Glomerular visceral epithelial cell (primary cell): ENCODE measurements at regions not wholly inside any gene's neighbourhood (a gene's known extent, or its start where the extent isn't known, plus 50 kb on each side); places are given as distances from the start of the nearest gene placed in this dataset.

Experiments
- DNase-seq: peaks from one replicate; pipeline ENCODE4 v3.0.0-alpha.2; 2016; ENCODE audit errors: extremely low spot score

GRCh38 chr3:163672954-163673353, 1405.3 kb downstream of the SI start:
- DNase-seq, result no peak

- DNase-seq, result no peak
Observed at GRCh38 chr3:163671201-163671600, 1407.1 kb downstream of the SI start.

DNA sequence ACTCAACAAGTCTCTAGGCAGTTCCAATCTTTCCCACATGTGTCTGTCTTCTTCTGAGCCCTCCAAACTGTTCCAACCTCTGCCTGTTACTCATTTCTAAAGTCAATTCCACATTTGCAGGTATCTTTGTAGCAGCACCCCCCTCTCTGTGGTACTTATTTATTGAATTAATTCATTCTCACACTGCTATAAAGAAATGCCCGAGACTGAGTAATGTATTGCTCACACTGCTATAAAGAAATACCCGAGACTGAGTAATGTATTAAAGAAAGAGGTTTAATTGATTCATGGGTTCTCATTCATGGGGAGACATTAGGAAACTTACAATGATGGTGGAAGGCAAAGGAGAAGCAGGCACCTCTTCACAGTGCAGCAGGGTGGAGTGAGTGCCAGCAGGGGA, 1413.8 kb downstream of the SI start:
- no peak for DNase-seq

GRCh38 chr3:163657088-163657487, 1421.2 kb downstream of the SI start:
- no peak for DNase-seq

GRCh38 chr3:163655021-163655420, 1423.3 kb downstream of the SI start:
- no peak for DNase-seq

- DNase-seq, result no peak
Observed at GRCh38 chr3:163644172-163644571, 1434.1 kb downstream of the SI start.

- no peak for DNase-seq
Observed at GRCh38 chr3:163632722-163633121, 1445.6 kb downstream of the SI start.

DNA sequence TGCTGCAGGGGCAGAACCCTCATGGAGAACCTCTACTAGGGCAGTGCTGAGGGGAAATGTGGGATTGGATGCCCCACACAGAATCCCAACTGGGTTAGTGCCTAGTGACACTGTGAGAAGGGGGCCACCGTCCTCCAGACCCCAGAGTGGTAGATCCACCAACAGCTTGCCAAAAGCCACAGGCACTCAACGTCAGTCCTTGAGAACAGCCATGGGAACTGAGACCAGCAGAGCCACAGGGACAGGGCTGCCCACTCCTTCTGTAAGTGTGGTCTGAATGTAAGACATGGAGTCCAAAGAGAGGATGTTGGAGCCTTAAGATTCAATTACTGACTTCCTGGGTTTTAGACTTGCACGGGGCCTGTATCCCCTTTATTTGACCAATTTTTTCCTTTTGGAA, 1451.5 kb downstream of the SI start:
- DNase-seq, result no peak

DNA sequence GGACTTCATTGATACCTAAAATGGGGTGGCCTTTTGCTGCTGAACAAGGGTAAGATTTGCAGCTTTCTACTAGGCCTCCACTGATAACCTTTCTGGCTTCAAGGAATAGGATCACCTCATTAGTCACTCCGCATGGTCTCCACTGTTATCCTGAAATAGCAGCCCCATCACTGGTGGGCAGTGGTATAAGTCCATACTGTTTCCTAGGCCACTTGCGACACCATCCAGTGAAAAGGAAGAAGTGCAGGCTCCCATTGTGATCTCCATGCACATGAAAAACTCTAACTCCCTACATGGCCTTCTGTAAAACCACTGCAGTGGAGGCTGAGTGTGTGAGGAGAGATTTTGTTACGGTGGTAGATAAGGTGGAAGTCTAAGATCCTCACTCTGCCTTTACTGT, 1455.9 kb downstream of the SI start:
- DNase-seq, result peak; percentile 1

- no peak for DNase-seq
Observed at GRCh38 chr3:163614886-163615285, 1463.4 kb downstream of the SI start.

GRCh38 chr3:163605915-163606314, 1472.4 kb downstream of the SI start:
- DNase-seq, result no peak

DNA sequence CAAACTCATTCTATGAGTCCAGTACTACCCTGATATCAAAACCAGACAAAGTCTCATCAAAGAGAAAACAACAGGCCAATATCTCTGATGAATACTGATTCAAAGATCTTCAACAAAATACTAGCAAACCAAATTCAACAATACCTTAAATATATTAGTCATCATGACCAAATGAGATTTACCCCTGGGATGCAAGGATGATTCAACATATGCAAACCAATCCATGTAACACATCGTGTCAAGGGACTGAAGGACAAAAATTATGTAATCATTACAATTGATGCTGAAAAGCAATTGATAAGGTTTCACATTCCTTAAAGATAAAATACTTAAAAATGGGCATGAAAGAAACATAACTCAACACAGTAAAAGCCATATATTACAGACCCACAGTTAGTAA, 1476.9 kb downstream of the SI start:
- no peak for DNase-seq

- no peak for DNase-seq
Observed at GRCh38 chr3:163587342-163587741, 1491.0 kb downstream of the SI start.

DNA sequence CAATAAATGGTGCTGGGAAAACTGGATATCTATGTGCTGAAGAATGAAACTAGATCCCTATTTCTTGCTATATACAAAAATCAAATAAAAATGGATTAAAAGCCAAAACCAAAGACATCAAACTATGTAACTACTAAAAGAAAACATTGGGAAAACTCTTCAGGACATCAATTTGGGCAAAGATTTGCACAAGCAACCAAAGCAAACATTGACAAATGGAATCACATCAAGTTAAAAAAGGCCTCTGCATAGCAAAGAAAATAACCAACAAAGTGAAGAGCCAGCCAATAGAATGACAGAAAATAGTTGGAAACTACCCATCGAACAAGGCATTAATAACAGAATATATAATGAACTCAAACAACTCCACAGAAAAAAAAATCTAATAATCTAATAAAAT, 1495.3 kb downstream of the SI start:
- DNase-seq, result no peak

DNA sequence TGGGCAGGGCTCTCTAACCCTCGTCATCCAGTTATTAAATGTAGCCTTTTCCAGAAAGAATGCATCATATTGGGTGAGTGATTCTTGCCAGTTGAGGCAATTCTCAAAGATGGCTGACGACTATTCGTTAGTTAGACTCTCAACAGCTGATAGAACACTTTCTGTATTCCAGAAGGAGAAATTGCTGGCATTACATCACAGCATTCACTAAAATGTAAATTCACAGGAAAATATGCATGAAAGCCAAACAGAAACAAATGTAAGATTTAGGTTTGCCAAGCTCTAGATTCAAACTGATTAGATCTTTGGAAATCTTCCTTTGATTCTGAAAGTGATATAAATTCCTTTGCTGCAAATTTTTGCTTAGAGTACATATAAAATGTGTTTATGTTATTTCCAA, 1501.0 kb downstream of the SI start:
- DNase-seq, result no peak

DNA sequence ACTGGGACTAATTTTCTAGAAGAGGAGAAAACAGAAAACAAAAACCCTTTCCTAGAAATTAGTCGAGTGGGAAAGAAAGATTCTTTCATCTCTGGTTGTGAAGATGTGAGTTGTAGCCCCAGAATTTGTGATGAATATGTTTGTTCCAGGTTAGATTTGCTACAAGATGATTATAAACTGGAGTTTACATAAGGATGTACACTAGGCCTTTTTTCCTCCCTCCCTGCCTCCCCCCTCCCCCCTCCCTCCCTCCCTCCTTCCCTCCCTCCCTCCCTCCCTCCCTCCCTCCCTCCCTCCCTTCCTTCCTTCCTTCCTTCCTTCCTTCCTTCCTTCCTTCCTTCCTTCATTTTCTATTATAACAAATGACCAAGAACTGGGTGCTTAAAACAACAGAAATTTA, 1502.0 kb downstream of the SI start:
- no peak for DNase-seq

DNA sequence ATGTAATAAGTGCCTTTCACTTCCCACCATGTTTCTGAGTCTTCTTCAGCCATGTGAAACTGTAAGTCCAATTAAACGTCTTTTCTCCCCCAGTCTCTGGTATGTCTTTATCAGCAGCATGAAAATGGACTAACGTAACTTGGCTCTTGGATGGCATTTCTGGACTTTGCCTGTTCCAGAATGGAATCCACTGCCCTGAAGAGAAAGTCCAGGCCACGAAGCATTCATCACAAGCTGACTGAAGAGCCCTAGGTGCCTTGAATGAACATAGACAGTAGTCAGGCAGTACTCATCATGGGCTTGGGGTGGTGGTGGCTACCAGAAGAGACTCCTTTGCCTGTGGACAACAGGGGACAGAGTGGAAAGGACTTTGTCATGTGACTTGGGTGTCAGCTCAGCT, 1505.0 kb downstream of the SI start:
- no peak for DNase-seq

DNA sequence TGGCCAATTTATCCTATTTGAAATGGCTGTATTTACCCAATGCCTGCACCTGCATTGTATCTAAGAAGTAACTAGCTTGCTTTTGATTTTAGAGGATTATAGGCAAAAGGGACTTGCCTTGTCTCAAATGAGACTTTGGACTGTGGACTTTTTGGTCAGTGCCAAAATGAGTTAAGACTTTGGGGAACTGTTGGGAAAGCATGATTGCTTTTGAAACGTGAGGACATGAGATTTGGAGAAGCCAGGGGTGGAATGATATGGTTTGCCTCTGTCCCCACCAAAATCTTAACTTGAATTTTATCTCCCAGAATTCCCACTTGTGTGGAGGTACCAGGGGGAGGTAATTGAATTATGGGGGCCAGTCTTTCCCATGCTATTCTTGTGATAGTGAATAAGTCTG, 1505.4 kb downstream of the SI start:
- no peak for DNase-seq

DNA sequence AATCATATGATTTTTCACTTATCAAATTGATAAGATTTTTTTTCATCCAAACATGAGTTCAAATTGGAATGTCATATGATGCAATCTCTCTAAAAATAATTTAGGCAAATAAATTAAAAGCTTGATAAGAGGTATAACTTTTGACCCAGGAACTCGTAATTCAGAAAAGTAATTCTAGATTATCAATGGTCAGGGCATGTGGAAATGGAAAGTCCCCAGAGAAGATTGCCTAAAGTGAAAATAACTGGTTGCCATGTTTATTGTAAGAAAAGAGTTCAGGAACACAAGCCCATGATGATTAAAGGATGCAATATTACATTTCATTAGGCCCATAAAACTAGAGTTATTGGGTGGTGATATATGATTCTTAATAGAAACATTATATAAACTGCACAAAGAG, 1514.8 kb downstream of the SI start:
- DNase-seq, result no peak

- no peak for DNase-seq
Observed at GRCh38 chr3:163562625-163563024, 1515.7 kb downstream of the SI start.

DNA sequence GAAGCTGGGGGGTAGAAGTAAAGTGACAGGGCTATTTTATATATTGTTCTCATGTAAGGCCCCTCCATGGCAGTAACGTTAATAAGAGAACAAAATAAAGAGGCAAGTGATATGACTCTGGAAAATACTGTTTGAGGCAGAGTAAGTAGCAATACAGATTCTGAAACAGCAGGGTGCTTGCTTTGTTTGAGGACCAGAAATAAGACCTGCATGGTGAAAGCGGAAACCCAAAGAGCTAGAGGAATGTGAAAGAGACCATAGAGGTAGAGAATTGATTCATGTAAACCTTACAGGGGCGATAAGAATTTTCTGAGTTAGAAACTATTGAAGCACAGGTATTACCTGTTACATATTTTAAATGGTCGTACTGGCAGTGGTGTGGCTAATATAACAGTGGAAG, 1517.1 kb downstream of the SI start:
- no peak for DNase-seq

GRCh38 chr3:163560459-163560858, 1517.8 kb downstream of the SI start:
- DNase-seq, result no peak

GRCh38 chr3:163556813-163557523, 1521.3 kb downstream of the SI start:
- no peak for DNase-seq

DNA sequence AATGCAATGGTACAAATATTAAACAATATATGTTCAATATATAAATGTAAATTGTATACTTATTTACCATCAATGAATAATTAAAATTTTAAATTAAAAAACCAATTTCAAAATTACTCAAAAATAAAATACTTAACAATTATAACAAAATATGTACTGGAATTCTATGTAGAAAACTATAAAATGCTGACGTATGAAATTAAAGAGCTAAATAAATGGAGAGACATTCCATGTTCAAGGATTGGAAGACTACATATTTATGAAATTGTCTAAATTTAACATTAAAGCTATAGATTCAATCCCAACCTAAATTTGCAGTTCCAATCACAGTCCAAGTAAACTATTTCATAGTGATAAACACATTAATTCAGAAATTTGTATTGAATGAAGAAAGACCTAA, 1522.4 kb downstream of the SI start:
- no peak for DNase-seq

- no peak for DNase-seq
Observed at GRCh38 chr3:163552659-163552966, 1525.7 kb downstream of the SI start.
